ENCODE measurements at regions not wholly inside any gene's neighbourhood (a gene's known extent, or its start where the extent isn't known, plus 50 kb on each side); places are given as distances from the start of the nearest gene placed in this dataset.

DNA sequence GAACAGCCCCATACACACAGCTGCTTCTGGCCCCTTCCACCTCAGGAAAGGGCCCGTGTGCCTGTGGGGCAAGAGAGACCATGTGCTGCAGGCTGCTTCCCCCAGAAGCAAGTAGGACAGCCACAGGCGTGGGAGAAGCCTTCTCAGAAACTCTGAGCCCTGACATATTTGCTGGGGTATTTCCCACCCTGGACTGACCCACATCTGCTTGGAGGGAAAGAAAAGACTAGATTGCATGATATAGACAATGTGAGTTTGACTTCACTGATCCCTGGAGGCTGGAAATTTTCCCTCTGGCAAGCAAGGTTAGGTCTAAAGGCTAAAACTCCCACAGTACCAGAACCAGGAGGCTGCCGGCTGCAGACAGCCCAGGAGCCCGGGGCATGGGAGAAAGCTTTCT, 213.3 kb upstream of the SSTR4 start:
- no peak for DNase-seq
- H3K9me1 ChIP-seq (ENCODE audit: insufficient read depth, low read length): no peaks in the 10 kb centered on the region
- no peaks in the 10 kb centered on the region for H3K79me1 ChIP-seq (ENCODE audit: low read depth in 1 of 2, low read length in 2 of 2)
- H3K18ac ChIP-seq (ENCODE audit: low read depth, low read length): no peak overlapping the region
- no peak overlapping the region for H3K4me2 ChIP-seq (ENCODE audit: low read depth, low read length)
- no peaks in the 10 kb centered on the region for H3K9me3 ChIP-seq (ENCODE audit: control insufficient read depth, insufficient read depth, low read length)
- no peaks in the 10 kb centered on the region for H4K20me1 ChIP-seq (ENCODE audit: insufficient read depth, low read length)
- in situ Hi-C loops (cut with MboI; ENCODE audit: low sequenced_read_pairs) (no loop called here), dilution Hi-C loops (cut with HindIII; ENCODE audit: low sequenced_read_pairs, unreplicated experiment) (no loop called here), intact Hi-C loops (cut with micrococcal nuclease) (no loop called here)
- H2BK20ac ChIP-seq (ENCODE audit: low read depth, low read length): no peak overlapping the region
- H3K14ac ChIP-seq (replicated peaks; ENCODE audit: low read depth, low read length): no peak overlapping the region
- H3K9ac ChIP-seq (ENCODE audit: low read depth, low read length): no peak overlapping the region
- no peak overlapping the region for H4K5ac ChIP-seq (ENCODE audit: low read depth, low read length)
- no peak overlapping the region for H2BK5ac ChIP-seq (ENCODE audit: low read depth, low read length, poor library complexity, severe bottlenecking)
- no peak overlapping the region for H3K23ac ChIP-seq (ENCODE audit: low read depth, low read length)
- 92% methylated on average over 2 of the region's 4 CpGs; no CpG with 5 or more reads in 1 of the 2 experiments for WGBS, 2 experiments (ENCODE audit: extremely low coverage in 2 of 2, insufficient read length in 1 of 2)
- no peak for ATAC-seq (ENCODE audit: low read depth)
- H3K27ac ChIP-seq (ENCODE audit: insufficient read depth, low read length): no peak overlapping the region
- no peak overlapping the region for H3K4ac ChIP-seq (ENCODE audit: low read depth, low read length)
- H2AFZ ChIP-seq (replicated peaks; ENCODE audit: low read length, poor library complexity): no peak overlapping the region
- H3K56ac ChIP-seq (ENCODE audit: extremely low read depth, insufficient read depth, low read length): no peak overlapping the region
- no peak overlapping the region for H2BK120ac ChIP-seq (ENCODE audit: low read depth, low read length)
- H2BK15ac ChIP-seq (ENCODE audit: low read depth, low read length): no peak overlapping the region
- H2AK9ac ChIP-seq (replicated peaks; ENCODE audit: low read depth, low read length, poor library complexity): no peak overlapping the region
- TF ChIP-seq, protein P1, sequence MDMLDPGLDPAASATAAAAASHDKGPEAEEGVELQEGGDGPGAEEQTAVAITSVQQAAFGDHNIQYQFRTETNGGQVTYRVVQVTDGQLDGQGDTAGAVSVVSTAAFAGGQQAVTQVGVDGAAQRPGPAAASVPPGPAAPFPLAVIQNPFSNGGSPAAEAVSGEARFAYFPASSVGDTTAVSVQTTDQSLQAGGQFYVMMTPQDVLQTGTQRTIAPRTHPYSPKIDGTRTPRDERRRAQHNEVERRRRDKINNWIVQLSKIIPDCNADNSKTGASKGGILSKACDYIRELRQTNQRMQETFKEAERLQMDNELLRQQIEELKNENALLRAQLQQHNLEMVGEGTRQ (IDR thresholded peaks at IDR 0.05; ENCODE audit: low read depth, low read length): no peak
- TF ChIP-seq CHD1 (IDR thresholded peaks at IDR 0.05; ENCODE audit: low read depth, low read length) (no peak), MAFK (IDR thresholded peaks at IDR 0.05; ENCODE audit: low read depth, low read length) (no peak), SMC3 (IDR thresholded peaks at IDR 0.05; ENCODE audit: low read depth, low read length) (no peak), NFE2L2 (IDR thresholded peaks at IDR 0.05; ENCODE audit: low read depth, low read length) (no peak), RCOR1 (IDR thresholded peaks at IDR 0.05; ENCODE audit: insufficient replicate concordance, low read length) (no peak), MXI1 (IDR thresholded peaks at IDR 0.05; ENCODE audit: borderline replicate concordance, low read depth, low read length) (no peak), FOS (IDR thresholded peaks at IDR 0.05; ENCODE audit: low read depth, low read length) (no peak), RFX5 (IDR thresholded peaks at IDR 0.05; ENCODE audit: low read depth, low read length) (no peak), MAZ (IDR thresholded peaks at IDR 0.05; ENCODE audit: borderline replicate concordance, low read depth, low read length) (no peak), BHLHE40 (IDR thresholded peaks at IDR 0.05; ENCODE audit: low read depth, low read length) (no peak), RAD21 (IDR thresholded peaks at IDR 0.05; ENCODE audit: low read length) (no peak), CEBPB (IDR thresholded peaks at IDR 0.05; ENCODE audit: low read depth, low read length) (no peak), POLR2A (IDR thresholded peaks at IDR 0.05; ENCODE audit: low read depth, low read length) (no peak)
- TF ChIP-seq, protein P2, sequence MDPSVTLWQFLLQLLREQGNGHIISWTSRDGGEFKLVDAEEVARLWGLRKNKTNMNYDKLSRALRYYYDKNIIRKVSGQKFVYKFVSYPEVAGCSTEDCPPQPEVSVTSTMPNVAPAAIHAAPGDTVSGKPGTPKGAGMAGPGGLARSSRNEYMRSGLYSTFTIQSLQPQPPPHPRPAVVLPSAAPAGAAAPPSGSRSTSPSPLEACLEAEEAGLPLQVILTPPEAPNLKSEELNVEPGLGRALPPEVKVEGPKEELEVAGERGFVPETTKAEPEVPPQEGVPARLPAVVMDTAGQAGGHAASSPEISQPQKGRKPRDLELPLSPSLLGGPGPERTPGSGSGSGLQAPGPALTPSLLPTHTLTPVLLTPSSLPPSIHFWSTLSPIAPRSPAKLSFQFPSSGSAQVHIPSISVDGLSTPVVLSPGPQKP (IDR thresholded peaks at IDR 0.05; ENCODE audit: borderline replicate concordance, low read depth, low read length): no peak
- TF ChIP-seq, protein P3, sequence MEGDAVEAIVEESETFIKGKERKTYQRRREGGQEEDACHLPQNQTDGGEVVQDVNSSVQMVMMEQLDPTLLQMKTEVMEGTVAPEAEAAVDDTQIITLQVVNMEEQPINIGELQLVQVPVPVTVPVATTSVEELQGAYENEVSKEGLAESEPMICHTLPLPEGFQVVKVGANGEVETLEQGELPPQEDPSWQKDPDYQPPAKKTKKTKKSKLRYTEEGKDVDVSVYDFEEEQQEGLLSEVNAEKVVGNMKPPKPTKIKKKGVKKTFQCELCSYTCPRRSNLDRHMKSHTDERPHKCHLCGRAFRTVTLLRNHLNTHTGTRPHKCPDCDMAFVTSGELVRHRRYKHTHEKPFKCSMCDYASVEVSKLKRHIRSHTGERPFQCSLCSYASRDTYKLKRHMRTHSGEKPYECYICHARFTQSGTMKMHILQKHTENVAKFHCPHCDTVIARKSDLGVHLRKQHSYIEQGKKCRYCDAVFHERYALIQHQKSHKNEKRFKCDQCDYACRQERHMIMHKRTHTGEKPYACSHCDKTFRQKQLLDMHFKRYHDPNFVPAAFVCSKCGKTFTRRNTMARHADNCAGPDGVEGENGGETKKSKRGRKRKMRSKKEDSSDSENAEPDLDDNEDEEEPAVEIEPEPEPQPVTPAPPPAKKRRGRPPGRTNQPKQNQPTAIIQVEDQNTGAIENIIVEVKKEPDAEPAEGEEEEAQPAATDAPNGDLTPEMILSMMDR (conservative IDR thresholded peaks at IDR 0.05; ENCODE audit: low read depth, low read length): no peak
- no peaks in the 10 kb centered on the region; the same call in 1 of the 2 replicates for H3K4me1 ChIP-seq (ENCODE audit: control insufficient read depth, insufficient read depth, low read length)
- no peak overlapping the region for H4K91ac ChIP-seq (ENCODE audit: insufficient read depth, low read depth, low read length)
- H3K27me3 ChIP-seq (ENCODE audit: control insufficient read depth, insufficient read depth, low read length): peaks cover 5% of the 10 kb centered on the region
- no peak overlapping the region for H3K4me3 ChIP-seq (ENCODE audit: insufficient read depth, low read depth, low read length)
- H2AK5ac ChIP-seq (ENCODE audit: low read depth, low read length): no peak overlapping the region
- H4K8ac ChIP-seq (ENCODE audit: low read depth in 2 of 2, low read length in 2 of 2): no peak overlapping the region
- no TSS peak for BruUV-seq (replicated peaks)
- POLR2A ChIA-PET (ENCODE audit: unreplicated experiment): no interaction called here
- CTCF ChIA-PET: no interaction called here
- no peaks in the 10 kb centered on the region for H3K36me3 ChIP-seq (ENCODE audit: control insufficient read depth, insufficient read depth, low read length)
